OCI-LY3 (cell line): ENCODE measurements at regions not wholly inside any gene's neighbourhood (a gene's known extent, or its start where the extent isn't known, plus 50 kb on each side); places are given as distances from the start of the nearest gene placed in this dataset.

Source experiments
- EZH2phosphoT487 ChIP-seq: fragments of 200-600 bp; shearing (Covaris generic); IDR thresholded peaks from 2 replicates; pipeline ENCODE4 v1.6.1; 2018; ENCODE audit warnings: antibody characterized with exemption, mixed run types, low read depth
- TF ChIP-seq, protein P1 (sequence below): fragments of 200-600, 300-600 bp; sonication (generic); IDR thresholded peaks from 2 replicates; pipeline ENCODE4 v1.5.1; 2014; ENCODE audit warnings: antibody characterized with exemption, low read length, low read depth

DNA sequence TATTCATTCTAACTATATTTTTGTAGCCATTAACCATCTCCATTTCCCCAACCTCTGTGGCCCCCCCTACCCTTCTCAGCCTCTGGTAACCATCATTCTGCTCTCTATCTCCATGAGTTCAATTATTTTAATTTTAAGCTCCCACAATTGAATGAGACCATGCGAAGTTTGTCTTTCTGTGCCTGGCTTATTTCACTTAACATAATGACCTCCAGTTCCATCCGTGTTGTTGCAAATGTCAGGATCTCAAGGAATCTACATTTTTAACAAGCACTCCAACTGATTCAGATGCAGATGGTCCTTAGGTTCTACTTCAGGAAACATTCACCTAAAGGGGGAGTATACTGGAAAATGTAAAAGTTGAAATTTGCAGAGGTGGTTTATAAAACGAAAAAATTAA is 60.2 kb upstream of the PTPN12 start:
- TF ChIP-seq, protein P1, sequence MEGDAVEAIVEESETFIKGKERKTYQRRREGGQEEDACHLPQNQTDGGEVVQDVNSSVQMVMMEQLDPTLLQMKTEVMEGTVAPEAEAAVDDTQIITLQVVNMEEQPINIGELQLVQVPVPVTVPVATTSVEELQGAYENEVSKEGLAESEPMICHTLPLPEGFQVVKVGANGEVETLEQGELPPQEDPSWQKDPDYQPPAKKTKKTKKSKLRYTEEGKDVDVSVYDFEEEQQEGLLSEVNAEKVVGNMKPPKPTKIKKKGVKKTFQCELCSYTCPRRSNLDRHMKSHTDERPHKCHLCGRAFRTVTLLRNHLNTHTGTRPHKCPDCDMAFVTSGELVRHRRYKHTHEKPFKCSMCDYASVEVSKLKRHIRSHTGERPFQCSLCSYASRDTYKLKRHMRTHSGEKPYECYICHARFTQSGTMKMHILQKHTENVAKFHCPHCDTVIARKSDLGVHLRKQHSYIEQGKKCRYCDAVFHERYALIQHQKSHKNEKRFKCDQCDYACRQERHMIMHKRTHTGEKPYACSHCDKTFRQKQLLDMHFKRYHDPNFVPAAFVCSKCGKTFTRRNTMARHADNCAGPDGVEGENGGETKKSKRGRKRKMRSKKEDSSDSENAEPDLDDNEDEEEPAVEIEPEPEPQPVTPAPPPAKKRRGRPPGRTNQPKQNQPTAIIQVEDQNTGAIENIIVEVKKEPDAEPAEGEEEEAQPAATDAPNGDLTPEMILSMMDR: no peak
- TF ChIP-seq EZH2phosphoT487: no peak
